Right lobe of liver (tissue), 6 donors: ENCODE measurements at regions not wholly inside any gene's neighbourhood (a gene's known extent, or its start where the extent isn't known, plus 50 kb on each side); places are given as distances from the start of the nearest gene placed in this dataset.

Experiments used
- ATAC-seq, 4 donors: fragments of 200-7000 bp; cut with Tn5 transposase; one replicate each; pipeline ENCODE4 v1.9.1; 2020; ENCODE audit warnings: mild to moderate bottlenecking in 4 of 4, moderate library complexity in 4 of 4
- DNase-seq, 3 donors: peaks; one replicate each; pipeline ENCODE4 v3.0.0-alpha.2; 2020
- H3K27ac ChIP-seq, 3 donors: fragments of 200-600 bp; one replicate each; pipeline ENCODE4 v1.8.0; 2022
- H3K27me3 ChIP-seq, 2 donors: fragments of 200-600 bp; one replicate each; pipeline ENCODE4 v1.8.0; 2022
- H3K36me3 ChIP-seq, 4 donors: fragments of 200-600 bp; sonication (generic) in 1 of 4; one replicate each; pipeline versions ENCODE4 v1.5.1 to v1.8.0; 2017 to 2022; ENCODE audit warnings: control low read depth in 1 of 4
- H3K4me1 ChIP-seq, 4 donors: fragments of 200-600 bp; sonication (generic) in 1 of 4; one replicate each; pipeline versions ENCODE4 v1.5.1 to v1.8.0; 2017 to 2022; ENCODE audit warnings: control low read depth in 1 of 4
- H3K4me3 ChIP-seq, 3 donors: fragments of 200-600 bp; one replicate each; pipeline ENCODE4 v1.8.0; 2022
- H3K9me3 ChIP-seq, 4 donors: fragments of 200-600 bp; sonication (generic) in 1 of 4; one replicate each; pipeline versions ENCODE4 v1.5.1 to v1.8.0; 2017 to 2022; ENCODE audit warnings: control low read depth in 1 of 4
- CTCF ChIP-seq, 4 donors: fragments of 200-600 bp in 3 of 4; fragments of 450-650 bp in 1 of 4; IDR thresholded peaks; one replicate each; pipeline versions ENCODE4 v1.5.1 to v1.8.0; 2016 to 2022; ENCODE audit warnings: antibody characterized with exemption in 4 of 4, mild to moderate bottlenecking in 2 of 4
- POLR2A ChIP-seq: fragments of 450-650 bp; IDR thresholded peaks from one replicate; pipeline ENCODE4 v1.6.1; 2017; ENCODE audit warnings: antibody characterized with exemption, mild to moderate bottlenecking
- WGBS: methylation state at CpG from one replicate; pipeline ENCODE4 v1.1.6; 2018; ENCODE audit warnings: low coverage, low lambda C conversion rate; ENCODE audit not compliant: insufficient coverage; ENCODE audit errors: missing lambda C conversion rate; 5-methylcytosine and 5-hydroxymethylcytosine counted together
- intact Hi-C, 2 donors: fragments of 100-400 bp; cut with DNase I; formaldehyde crosslinking; loops; one replicate each; pipeline versions ENCODE4 v1.11.2 to v1.14.1; 2022
- donor health status: DM: no; HTN: yes; CAD: no.
- donor health status: DM: no; HTN: no; CAD: no.
- donor health status: DM: no; HTN: no; CAD: no.
- donor health status: DM: no; HTN: yes; CAD: no.
- donor health status: DM: no; HTN: yes; CAD: no.

DNA sequence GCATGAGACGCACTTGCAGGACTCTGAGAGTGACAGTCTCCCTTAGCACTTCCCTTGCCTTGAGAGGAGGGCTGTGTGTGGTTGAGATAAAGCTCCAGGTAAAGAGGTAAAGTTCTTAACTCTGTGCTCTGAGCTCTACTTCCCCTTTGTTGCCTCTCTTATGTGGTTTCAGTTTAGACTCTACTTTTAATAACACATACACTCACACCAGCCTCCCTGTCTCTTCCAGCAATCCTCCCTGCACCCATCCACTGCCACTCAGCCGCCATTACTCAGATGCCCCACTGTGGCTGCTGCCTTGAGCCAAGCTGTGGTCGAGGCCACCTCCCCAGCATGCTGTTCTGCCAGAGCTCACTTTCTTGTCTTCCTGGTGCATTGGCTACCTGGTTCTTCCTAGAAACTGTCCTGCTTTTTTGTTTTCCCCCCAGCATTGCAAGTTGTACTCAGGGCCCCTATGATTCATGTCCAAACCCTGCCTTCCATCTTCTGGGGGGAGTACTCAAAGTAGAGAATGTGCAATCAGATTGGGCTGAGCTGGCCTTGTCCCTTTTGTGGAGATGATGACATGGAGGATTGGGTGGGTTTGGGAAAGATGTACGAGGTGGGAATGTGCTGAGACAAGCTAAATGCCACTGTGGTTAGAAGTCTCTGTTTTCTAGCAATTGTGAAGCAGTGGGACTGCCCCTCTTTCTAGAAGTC, 115.5 kb upstream of the PARP11 start:
- peaks cover 0 to 15% (median 6%) of the 10 kb centered on the region in 4 donors for H3K4me1 ChIP-seq
- TF ChIP-seq CTCF (IDR thresholded peaks at IDR 0.05) (no peak), POLR2A (no peak)
- intact Hi-C loops, result no loop called here
- no peaks in the 10 kb centered on the region for H3K27me3 ChIP-seq
- ATAC-seq (no peak), DNase-seq (no peak)
- H3K27ac ChIP-seq, result no peak overlapping the region
- peaks cover 0 to 1% (median 0%) of the 10 kb centered on the region in 4 donors for H3K9me3 ChIP-seq
- no peak overlapping the region for H3K4me3 ChIP-seq
- H3K36me3 ChIP-seq, result no peaks in the 10 kb centered on the region
- 37% methylated on average over 4 of the region's 4 CpGs for WGBS

GRCh38 chr12:3987571-3987970, 114.4 kb upstream of the PARP11 start:
- DNase-seq (no peak), ATAC-seq (no peak)
- Histone ChIP-seq H3K27me3 (no peaks in the 10 kb centered on the region), H3K4me1 (peaks cover 0 to 11% (median 5%) of the 10 kb centered on the region in 4 donors), H3K4me3 (no peak overlapping the region), H3K36me3 (no peaks in the 10 kb centered on the region), H3K9me3 (peaks cover 0 to 4% (median 0%) of the 10 kb centered on the region in 4 donors), H3K27ac (no peak overlapping the region)
- intact Hi-C loops, result no loop called here
- TF ChIP-seq CTCF (IDR thresholded peaks at IDR 0.05) (no peak), POLR2A (no peak)
- 69% methylated on average over 4 of the region's 4 CpGs for WGBS

GRCh38 chr12:3980504-3981272, 107.5 kb upstream of the PARP11 start:
- intact Hi-C loops, result no loop called here
- no peaks in the 10 kb centered on the region for H3K27me3 ChIP-seq
- WGBS, result 69% methylated on average over 11 of the region's 11 CpGs

DNA sequence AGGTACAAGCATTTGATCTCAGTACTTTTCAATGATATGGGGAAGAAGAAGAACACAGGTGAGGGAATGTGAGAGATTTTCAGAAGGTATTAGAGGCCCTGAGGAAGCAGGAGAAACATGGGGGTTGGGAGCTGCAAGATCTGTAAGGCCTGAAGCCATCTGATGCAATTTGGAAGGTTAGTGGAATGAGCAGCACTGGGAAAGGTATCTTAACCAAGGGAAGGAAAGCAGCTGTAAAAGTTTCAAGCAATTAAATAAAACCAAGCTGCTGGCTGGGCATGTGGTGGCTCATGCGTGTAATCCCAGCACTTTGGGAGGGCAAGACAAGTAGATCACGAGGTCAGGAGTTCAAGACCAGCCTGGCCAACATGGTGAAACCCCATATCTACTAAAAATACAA, 104.4 kb upstream of the PARP11 start:
- no peak for ATAC-seq
- no peaks in the 10 kb centered on the region for H3K27me3 ChIP-seq
- H3K36me3 ChIP-seq, result no peaks in the 10 kb centered on the region
- TF ChIP-seq POLR2A (no peak), CTCF (IDR thresholded peaks at IDR 0.05) (no peak)
- intact Hi-C loops, result no loop called here
- no peaks in the 10 kb centered on the region for H3K4me1 ChIP-seq
- no peak overlapping the region for H3K27ac ChIP-seq
- H3K9me3 ChIP-seq, result no peaks in the 10 kb centered on the region
- no peak overlapping the region for H3K4me3 ChIP-seq
- 57% methylated on average over 1 of the region's 2 CpGs for WGBS
- no peak for DNase-seq

More at GRCh38 chr12:3980504-3981272, 107.5 kb upstream of the PARP11 start:
- ATAC-seq, result no peak
- Histone ChIP-seq H3K4me3 (no peak overlapping the region), H3K4me1 (no peaks in the 10 kb centered on the region), H3K9me3 (peaks cover 0 to 4% (median 0%) of the 10 kb centered on the region in 4 donors), H3K36me3 (no peaks in the 10 kb centered on the region), H3K27ac (no peak overlapping the region)
- TF ChIP-seq CTCF (IDR thresholded peaks at IDR 0.05), result no peak
- TF ChIP-seq POLR2A, result no peak
- no peak for DNase-seq
